GM18519 (cell line): ENCODE measurements at regions not wholly inside any gene's neighbourhood (a gene's known extent, or its start where the extent isn't known, plus 50 kb on each side); places are given as distances from the start of the nearest gene placed in this dataset.

ENCODE experiments used
- ATAC-seq: cut with Tn5 transposase; IDR thresholded peaks from one replicate; pipeline ENCODE4 v1.9.1; 2021; ENCODE audit warnings: mild to moderate bottlenecking, moderate library complexity; ENCODE audit not compliant: unreplicated experiment, low FRiP score

DNA sequence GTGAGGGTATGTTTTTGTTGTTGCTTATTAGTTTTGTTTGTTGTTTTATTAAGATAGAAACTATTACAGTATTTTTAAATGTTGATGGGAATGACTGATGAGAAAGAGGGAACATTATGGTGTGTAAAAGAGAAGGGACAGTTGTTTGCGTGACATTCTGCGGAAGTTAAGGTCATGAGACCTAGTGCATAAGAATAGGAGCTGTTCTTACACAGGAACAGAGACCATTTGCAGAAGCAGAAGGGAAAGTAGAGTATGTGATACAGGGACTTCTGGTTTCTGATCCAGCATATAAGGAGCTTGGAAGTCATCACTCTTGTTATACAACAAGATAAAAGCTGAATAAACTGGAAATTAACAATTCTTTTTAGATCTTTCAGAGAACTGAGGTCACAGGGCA is 299.2 kb upstream of the API5 start:
- ATAC-seq = no peak

DNA sequence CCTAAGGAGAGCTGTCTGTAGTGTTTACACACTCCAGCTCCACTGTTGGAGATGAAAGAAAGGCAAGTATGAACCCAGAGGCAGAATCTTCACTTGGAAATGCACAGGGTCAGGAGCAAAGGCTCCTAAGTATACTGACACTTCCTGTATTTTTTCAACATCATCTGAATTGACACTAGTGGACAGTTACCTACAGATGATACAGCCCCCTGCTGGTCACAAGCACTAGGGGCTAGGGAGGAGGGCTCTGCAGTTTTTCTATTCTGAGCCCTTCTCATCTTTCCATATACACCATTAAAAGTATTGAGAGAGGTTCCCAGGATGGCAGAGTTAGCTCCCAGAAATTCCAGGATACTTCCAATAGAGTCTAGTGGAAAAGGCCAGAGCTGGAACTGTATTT is 290.3 kb upstream of the API5 start:
- no peak for ATAC-seq

- no peak for ATAC-seq
Measured at GRCh38 chr11:43034341-43034740, 277.5 kb upstream of the API5 start.

DNA sequence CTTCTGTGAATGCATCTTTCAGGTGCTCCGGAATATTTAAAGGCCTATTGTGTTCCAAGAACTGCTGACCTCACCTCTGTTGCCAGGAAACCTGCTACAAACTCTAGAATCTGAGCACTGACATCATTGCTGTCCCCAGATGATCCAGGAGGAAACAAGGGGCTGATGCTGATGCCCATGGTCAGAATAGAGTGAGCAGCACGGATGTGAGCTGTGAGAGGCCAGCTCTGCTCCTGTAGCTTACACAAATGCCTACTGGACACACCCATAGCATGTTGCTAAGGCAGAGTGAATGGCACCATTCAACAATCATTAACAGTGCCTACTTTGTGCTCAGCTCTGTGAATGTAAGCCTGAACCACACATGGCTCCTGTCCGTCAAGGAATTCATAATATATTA is 276.7 kb upstream of the API5 start:
- no peak for ATAC-seq

GRCh38 chr11:43053638-43054412 is 258.0 kb upstream of the API5 start:
- ATAC-seq = no peak

- ATAC-seq = no peak
Measured at GRCh38 chr11:43067681-43068080, 244.1 kb upstream of the API5 start.

DNA sequence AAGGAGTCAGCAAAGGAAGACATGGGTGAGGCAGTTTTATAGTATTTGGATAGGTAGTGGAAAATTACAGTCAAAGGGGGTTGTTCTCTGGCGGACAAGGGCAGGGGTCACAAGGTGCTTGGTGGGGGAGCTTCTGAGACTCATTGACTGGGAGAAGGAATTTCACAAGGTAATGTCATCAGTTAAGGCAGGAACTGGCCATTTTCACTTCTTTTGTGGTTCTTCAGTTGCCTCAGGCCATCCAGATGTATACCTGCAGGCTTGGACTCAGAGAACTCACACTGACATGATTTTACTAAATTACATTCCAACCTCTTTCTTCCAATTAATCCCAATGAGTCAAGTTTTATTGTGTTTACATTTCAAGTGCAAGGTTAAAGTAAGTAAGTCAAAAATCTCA is 240.5 kb upstream of the API5 start:
- ATAC-seq = no peak

GRCh38 chr11:43072096-43072495 is 239.7 kb upstream of the API5 start:
- ATAC-seq = no peak

GRCh38 chr11:43072911-43073310 is 238.9 kb upstream of the API5 start:
- no peak for ATAC-seq

DNA sequence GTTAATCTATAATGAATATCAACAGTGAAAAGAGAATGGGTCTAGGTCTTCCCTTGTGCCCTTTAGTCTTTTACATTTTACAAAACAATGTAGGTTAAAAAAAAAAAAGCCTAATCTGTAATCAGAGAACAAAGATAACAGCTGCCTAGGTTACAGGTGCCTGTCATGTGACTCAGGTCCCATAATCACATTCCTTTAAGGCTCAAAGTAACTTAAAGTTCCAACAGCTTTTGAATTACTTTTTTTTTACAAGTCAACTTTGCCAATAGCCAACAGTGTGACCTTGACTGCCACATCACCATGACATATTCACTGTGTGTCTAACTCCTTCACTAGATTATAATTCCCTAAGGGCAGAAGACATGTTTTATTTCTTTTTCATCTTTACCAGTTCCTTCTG is 237.0 kb upstream of the API5 start:
- no peak for ATAC-seq

GRCh38 chr11:43101113-43101512 is 210.7 kb upstream of the API5 start:
- no peak for ATAC-seq

DNA sequence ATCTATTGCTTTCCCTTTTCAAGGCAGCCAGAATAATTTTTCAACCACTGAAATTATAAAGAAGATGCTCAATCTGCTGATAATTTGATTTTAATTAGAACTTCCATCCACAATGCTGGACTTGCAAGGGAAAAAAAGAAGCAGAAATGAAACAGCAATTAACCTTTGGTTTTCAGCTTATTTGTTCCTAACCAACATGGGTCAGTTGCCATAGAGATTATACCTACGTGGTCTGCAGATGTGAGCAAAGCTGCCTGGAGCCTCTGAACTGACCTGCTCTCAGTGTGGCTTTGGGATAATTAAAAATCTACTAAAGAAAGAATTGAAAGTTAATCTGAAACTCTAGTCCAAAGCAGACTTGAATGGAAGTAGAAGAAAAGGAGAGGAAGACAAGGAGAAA is 195.7 kb upstream of the API5 start:
- ATAC-seq = no peak

- ATAC-seq = no peak
Measured at GRCh38 chr11:43119275-43119970, 192.4 kb upstream of the API5 start.

DNA sequence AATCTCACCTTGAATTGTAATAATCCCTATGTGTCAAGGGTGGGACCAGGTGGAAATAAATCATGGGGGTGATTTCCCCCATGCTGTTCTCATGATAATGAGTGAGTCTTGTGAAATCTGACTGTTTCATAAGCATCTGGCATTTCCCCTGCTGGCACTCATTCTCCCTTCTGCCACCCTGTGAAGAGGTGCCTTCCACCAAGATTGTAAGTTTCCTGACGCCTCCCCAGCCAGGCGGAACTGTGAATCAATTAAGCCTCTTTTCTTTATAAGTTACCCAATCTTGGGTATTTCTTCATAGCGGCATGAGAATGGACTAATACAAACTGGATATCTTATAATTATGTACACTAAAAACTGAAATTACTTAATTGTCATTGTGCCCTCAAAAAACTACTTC is 189.2 kb upstream of the API5 start:
- ATAC-seq = no peak

DNA sequence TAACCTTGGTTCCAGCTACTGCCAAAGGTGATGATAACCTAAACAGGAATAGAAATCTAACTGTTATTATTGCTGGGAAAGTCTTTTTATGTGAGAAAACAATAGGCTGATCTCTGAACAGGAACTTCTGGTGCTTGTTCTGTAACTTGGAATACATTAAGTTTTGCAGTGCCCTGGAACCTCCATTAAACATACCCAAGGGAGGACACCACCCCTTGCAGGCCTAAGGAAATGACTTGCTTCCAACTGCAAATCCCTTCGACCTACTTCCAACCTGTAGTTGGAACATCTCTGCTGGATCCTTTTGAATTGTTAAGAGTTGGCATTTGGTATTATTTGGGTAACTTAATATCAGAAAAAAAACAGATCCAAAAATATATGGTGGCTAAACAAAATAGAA is 188.4 kb upstream of the API5 start:
- ATAC-seq = no peak

- ATAC-seq = no peak
Measured at GRCh38 chr11:43124272-43124935, 187.4 kb upstream of the API5 start.

- no peak for ATAC-seq
Measured at GRCh38 chr11:43129329-43129728, 182.5 kb upstream of the API5 start.

DNA sequence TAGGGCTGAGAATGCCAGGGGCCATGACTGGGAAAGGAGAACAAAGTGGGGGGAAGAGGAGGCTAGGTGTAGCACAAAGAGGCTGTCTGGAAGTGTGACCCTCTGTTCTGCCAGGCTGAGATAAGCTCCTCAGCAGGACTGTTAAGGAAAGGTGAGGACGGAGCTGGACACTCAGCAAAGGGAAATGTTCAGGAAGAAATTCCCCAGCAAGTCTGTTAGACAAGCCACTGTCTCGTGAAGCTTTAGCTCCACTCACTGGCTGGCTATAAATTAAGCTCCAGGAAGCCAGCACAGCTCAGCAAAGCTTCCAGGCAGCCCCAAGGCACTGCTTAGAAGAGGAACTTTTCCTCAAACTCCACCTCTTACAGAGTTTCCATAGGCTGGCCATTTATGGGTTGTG is 181.2 kb upstream of the API5 start:
- no peak for ATAC-seq

DNA sequence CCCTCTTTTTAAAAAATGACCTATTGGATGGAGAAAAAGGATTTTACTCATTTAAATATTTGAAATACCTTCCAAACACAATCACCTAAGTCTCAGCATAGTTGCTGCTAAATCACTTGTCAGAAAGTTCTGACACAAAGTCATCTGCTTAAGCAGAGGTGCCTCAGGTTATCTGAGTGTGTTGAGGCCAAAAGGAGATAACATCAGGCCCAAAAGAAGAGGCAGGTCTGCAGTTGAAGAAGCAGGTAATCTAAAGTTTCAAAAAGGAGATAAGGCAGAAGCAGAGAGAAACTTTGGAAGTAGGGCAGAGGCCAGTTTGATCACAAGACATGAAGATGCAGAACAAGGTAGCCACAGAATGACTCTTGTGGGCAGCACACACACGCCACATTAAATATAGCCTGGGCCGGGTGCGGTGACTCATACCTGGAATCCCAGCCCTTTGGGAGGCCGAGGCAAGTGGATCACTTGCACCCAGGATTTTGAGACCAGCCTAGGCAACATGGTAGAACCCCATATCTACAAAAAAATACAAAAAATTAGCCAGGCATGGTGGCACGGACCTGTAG is 175.7 kb upstream of the API5 start:
- peak; percentile 67 for ATAC-seq

DNA sequence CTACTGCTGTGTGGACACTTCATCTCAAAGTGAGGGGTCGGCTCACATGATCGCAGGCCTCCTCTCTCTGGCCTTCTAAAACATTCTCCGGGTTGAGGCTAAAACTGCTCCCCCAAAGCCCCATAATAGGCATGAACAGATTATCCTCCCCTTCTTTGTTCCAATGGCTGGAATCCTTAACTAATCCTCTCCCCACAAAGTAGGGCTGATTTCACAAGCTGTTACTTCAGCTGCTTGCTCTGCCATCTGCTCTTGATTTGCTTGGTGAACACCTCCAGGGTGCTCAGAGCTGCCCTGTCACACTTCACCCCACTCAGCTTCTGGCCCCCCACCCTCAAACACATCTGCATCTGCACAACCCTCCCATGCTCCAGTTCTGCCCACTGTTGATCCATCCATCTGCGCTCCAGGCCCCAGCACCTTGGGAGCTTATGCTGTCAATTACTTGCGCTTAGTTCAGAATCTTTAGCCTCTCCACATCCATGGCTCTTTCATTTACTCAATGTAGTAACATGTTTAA is 173.1 kb upstream of the API5 start:
- ATAC-seq = no peak

GRCh38 chr11:43145653-43146052 is 166.1 kb upstream of the API5 start:
- peak; percentile 88 for ATAC-seq
